ENCODE measurements at regions not wholly inside any gene's neighbourhood (a gene's known extent, or its start where the extent isn't known, plus 50 kb on each side); places are given as distances from the start of the nearest gene placed in this dataset.

DNA sequence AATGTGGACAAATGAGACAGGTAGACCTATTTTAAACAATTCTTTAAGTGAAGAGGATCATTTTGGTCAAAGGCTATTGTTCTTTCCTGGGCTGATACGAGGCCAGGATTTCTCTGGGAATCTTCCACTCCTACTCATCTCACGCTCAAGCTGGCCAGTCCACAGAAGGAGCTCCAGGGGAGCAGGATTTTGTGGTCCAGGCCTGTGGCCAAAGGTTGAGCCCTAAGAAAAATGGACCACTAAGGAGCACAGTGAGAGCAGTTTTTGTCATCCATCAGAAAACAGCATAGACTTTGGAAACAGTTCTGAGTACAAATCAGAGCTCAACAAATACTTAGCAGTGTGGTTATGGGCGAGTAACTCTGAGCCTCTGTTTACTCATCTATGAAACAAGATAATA, 260.2 kb upstream of the RUNX1 start:
- H3K36me3 Mint-ChIP-seq (ENCODE audit: insufficient read depth in 1 of 3, low read depth in 3 of 3): peaks cover 0 to 8% (median 6%) of the 10 kb centered on the region in 3 experiments; a peak in 4 of 7 replicates
- no peak overlapping the region for H3K4me3 Mint-ChIP-seq
- Histone ChIP-seq H2BK12ac (ENCODE audit: insufficient read length, low read depth, low read length) (no peak overlapping the region), H3K4me1 (ENCODE audit: insufficient read depth, low read length) (no peaks in the 10 kb centered on the region), H4K8ac (replicated peaks; ENCODE audit: insufficient read length, low read depth, low read length) (no peak overlapping the region), H3K14ac (ENCODE audit: insufficient read depth, low read length) (no peak overlapping the region), H3K79me2 (ENCODE audit: insufficient read depth, low read length) (no peaks in the 10 kb centered on the region), H2BK20ac (ENCODE audit: low read depth, low read length, poor library complexity, severe bottlenecking) (no peak overlapping the region), H3K9ac (ENCODE audit: extremely low read depth, insufficient read length, low read length) (no peak overlapping the region), H3K23me2 (ENCODE audit: insufficient read length, low read depth, low read length, poor library complexity, severe bottlenecking) (no peaks in the 10 kb centered on the region), H4K5ac (ENCODE audit: insufficient read length, low read depth, low read length) (no peak overlapping the region), H3K56ac (ENCODE audit: insufficient read length, low read depth, low read length) (no peak overlapping the region), H3K9me3 (ENCODE audit: control insufficient read depth, low read depth, low read length) (no peaks in the 10 kb centered on the region), H2BK5ac (ENCODE audit: insufficient read length, low read length) (no peak overlapping the region), H3K4ac (ENCODE audit: low read depth, low read length) (no peak overlapping the region), H3T11ph (ENCODE audit: low read length) (no peak overlapping the region), H3K4me2 (ENCODE audit: insufficient read depth, insufficient read length, low read length) (no peak overlapping the region), H2BK120ac (ENCODE audit: low read depth, low read length, poor library complexity, severe bottlenecking) (no peak overlapping the region), H3K23ac (ENCODE audit: insufficient read length, low read depth, low read length) (no peak overlapping the region), H3K27me3 (ENCODE audit: insufficient read depth, low read length) (no peaks in the 10 kb centered on the region), H3K79me1 (ENCODE audit: insufficient read depth, low read depth, low read length, poor library complexity, severe bottlenecking) (no peaks in the 10 kb centered on the region), H2BK15ac (ENCODE audit: low read depth, low read length) (no peak overlapping the region), H3K27ac (ENCODE audit: insufficient read length, low read depth, low read length) (no peak overlapping the region), H4K91ac (ENCODE audit: insufficient read length, low read depth, low read length) (no peak overlapping the region), H2AFZ (ENCODE audit: low read length) (no peak overlapping the region), H4K20me1 (ENCODE audit: control insufficient read depth, insufficient read depth, insufficient read length) (no peaks in the 10 kb centered on the region), H3K18ac (ENCODE audit: insufficient read length, low read depth, low read length) (no peak overlapping the region), H2AK5ac (ENCODE audit: insufficient read length, low read length) (no peak overlapping the region)
- no peak for TF ChIP-seq CTCF (conservative IDR thresholded peaks at IDR 0.05)
- no peak for DNase-seq
- no peak overlapping the region for H3K27ac Mint-ChIP-seq
- peaks cover 2% of the 10 kb centered on the region; the same call in 1 of the 2 replicates for H3K27me3 Mint-ChIP-seq (ENCODE audit: low read depth)
- H3K9me3 Mint-ChIP-seq: peaks cover 9% of the 10 kb centered on the region in 2 experiments; a peak in 4 of 5 replicates
- no peaks in the 10 kb centered on the region for H3K4me1 Mint-ChIP-seq
- WGBS (ENCODE audit: extremely low coverage, insufficient read length, low lambda C conversion rate): no CpG with 5 or more reads among the region's 3 CpGs

Measured in H9 (cell line).